Midbrain (tissue), 1 donor: ENCODE measurements at regions not wholly inside any gene's neighbourhood (a gene's known extent, or its start where the extent isn't known, plus 50 kb on each side); places are given as distances from the start of the nearest gene placed in this dataset.
"Not testable (repeated sequence)": the region's sequence is repeated elsewhere in the genome, so short reads cannot be mapped to it uniquely, and the experiment has no call there.

Source experiments
- DNase-seq: peaks from one replicate; lab custom pipeline; 2025; lab: John Stamatoyannopoulos, UW

- DNase-seq, result no peak
These were observed 543.7 kb downstream of the DMRTA1 start for GRCh38 chr9:22990349-22990748.

GRCh38 chr9:22992780-22993179 lies 546.2 kb downstream of the DMRTA1 start:
- no peak for DNase-seq

GRCh38 chr9:22997923-22998322 lies 551.3 kb downstream of the DMRTA1 start:
- no peak for DNase-seq

- no peak for DNase-seq
These were observed 558.5 kb downstream of the DMRTA1 start for GRCh38 chr9:23005156-23005555.

- DNase-seq, result no peak
These were observed 559.5 kb downstream of the DMRTA1 start for GRCh38 chr9:23006127-23006526.

GRCh38 chr9:23011669-23012068 lies 565.0 kb downstream of the DMRTA1 start:
- no peak for DNase-seq

GRCh38 chr9:23015557-23015956 lies 568.9 kb downstream of the DMRTA1 start:
- DNase-seq, result no peak

- DNase-seq, result no peak
These were observed 589.8 kb downstream of the DMRTA1 start for GRCh38 chr9:23036416-23036815.

- DNase-seq, result no peak
These were observed 592.8 kb downstream of the DMRTA1 start for GRCh38 chr9:23039402-23039801.

- DNase-seq, result no peak
These were observed 594.8 kb downstream of the DMRTA1 start for GRCh38 chr9:23041466-23041865.

GRCh38 chr9:23044549-23044948 lies 597.9 kb downstream of the DMRTA1 start:
- DNase-seq, result no peak

- DNase-seq, result not testable (repeated sequence)
These were observed 599.4 kb downstream of the DMRTA1 start for GRCh38 chr9:23046026-23046425.

- no peak for DNase-seq
These were observed 603.9 kb downstream of the DMRTA1 start for GRCh38 chr9:23050548-23050947.

GRCh38 chr9:23073136-23073535 lies 626.5 kb downstream of the DMRTA1 start:
- no peak for DNase-seq

- DNase-seq, result no peak
These were observed 633.2 kb downstream of the DMRTA1 start for GRCh38 chr9:23079798-23080197.

- DNase-seq, result no peak
These were observed 634.8 kb downstream of the DMRTA1 start for GRCh38 chr9:23081377-23081776.

- DNase-seq, result no peak
These were observed 642.3 kb downstream of the DMRTA1 start for GRCh38 chr9:23088932-23089364.

- no peak for DNase-seq
These were observed 671.0 kb downstream of the DMRTA1 start for GRCh38 chr9:23117616-23118015.

GRCh38 chr9:23120630-23121029 lies 674.0 kb downstream of the DMRTA1 start:
- DNase-seq, result no peak

- peak; percentile 13 for DNase-seq
These were observed 676.5 kb downstream of the DMRTA1 start for GRCh38 chr9:23123048-23123632.

- no peak for DNase-seq
These were observed 680.6 kb downstream of the ELAVL2 start for GRCh38 chr9:23145467-23145866.

GRCh38 chr9:23153058-23153457 lies 673.0 kb downstream of the ELAVL2 start:
- DNase-seq, result no peak

- DNase-seq, result no peak
These were observed 665.5 kb downstream of the ELAVL2 start for GRCh38 chr9:23160491-23160890.

GRCh38 chr9:23160952-23161469 lies 665.0 kb downstream of the ELAVL2 start:
- DNase-seq, result no peak
